AG04449 (cell line): ENCODE measurements at regions not wholly inside any gene's neighbourhood (a gene's known extent, or its start where the extent isn't known, plus 50 kb on each side); places are given as distances from the start of the nearest gene placed in this dataset.

Experiments
- CTCF ChIA-PET: fragments of 350-600 bp; formaldehyde crosslinking; extraction: SDS; loops from one replicate; lab custom pipeline; 2021; ENCODE audit warnings: antibody characterized with exemption; lab: Yijun Ruan, JAX
- POLR2A ChIA-PET: fragments of 400-600, 350-600 bp; formaldehyde crosslinking; extraction: SDS; loops from one replicate; lab custom pipeline; 2020; ENCODE audit warnings: antibody characterized with exemption, inconsistent platforms; lab: Yijun Ruan, JAX
- DNase-seq: peaks from one replicate; pipeline ENCODE4 v3.0.0-alpha.2; 2010; ENCODE audit warnings: low read depth, low spot score
- H3K4me3 ChIP-seq: 2 replicates; pipeline ENCODE4 v1.5.1; 2011; ENCODE audit warnings: low read depth, mild to moderate bottlenecking, control low read depth, low read length
- CTCF ChIP-seq: IDR thresholded peaks from one replicate; pipeline ENCODE4 v1.5.1; 2011; ENCODE audit warnings: mild to moderate bottlenecking, moderate library complexity, low read length, control low read depth, inconsistent platforms; ENCODE audit not compliant: insufficient read depth; ENCODE audit errors: missing control alignments

DNA sequence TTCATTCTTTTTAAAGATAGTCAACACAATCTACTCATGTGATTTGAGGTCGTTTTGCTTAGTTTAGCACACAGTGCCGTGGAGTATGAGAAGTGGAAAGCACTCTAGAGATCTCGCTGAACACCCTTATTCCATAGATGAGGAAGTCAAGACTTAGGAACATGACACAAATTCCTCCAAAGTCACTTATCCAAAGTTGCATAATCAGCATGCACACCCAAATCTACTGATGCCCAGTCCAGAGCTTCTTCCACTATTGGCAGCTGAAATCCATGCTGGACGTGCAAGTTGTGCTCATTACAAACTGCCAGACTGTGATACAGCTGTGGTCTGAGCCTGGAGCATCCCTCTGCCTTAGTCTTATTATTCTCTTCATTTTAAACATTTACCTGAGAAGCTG lies 83.5 kb upstream of the ZNF280D start:
- H3K4me3 ChIP-seq: no peak overlapping the region
- no peak for TF ChIP-seq CTCF
- DNase-seq: no peak
- CTCF ChIA-PET: interaction anchor here (1.1 kb wide), 1 partner anchor 325 kb away, joined by 5 read pairs; no protein-coding TSS in a partner anchor
- POLR2A ChIA-PET: no interaction called here

- ChIA-PET CTCF (no interaction called here), POLR2A (no interaction called here)
- H3K4me3 ChIP-seq: no peak overlapping the region
- no peak for DNase-seq
- TF ChIP-seq CTCF: no peak
These were observed 81.9 kb upstream of the ZNF280D start for GRCh38 chr15:56815247-56815646.

DNA sequence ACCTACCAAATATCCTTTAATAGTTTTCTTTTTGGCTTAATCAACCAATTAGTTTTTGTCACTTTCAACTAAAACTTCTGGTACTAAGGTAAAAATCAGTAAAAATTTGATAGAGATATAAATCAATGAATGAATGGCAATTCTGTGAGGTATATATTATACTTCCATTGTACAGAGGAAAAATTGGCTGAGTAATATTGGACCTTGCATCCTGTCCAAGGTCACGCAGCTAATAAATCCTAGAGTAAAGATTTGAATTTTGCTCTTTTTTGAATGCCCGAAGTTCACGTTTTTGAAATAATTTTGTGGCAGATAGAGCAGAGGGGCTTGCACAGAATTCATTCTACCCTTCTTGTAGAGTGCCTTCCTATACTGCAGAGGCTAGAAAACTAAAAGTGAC lies 81.1 kb upstream of the ZNF280D start:
- CTCF ChIA-PET: interaction anchor here (1.1 kb wide), 1 partner anchor 7 kb away, joined by 4 read pairs; no protein-coding TSS in a partner anchor
- no peak overlapping the region for H3K4me3 ChIP-seq
- POLR2A ChIA-PET: interaction anchor here (0.5 kb wide), 1 partner anchor 94 kb away, joined by 4 read pairs; no protein-coding TSS in a partner anchor

GRCh38 chr15:56813995-56814394 lies 80.7 kb upstream of the ZNF280D start:
- TF ChIP-seq CTCF: no peak
- POLR2A ChIA-PET: no interaction called here
- H3K4me3 ChIP-seq: no peak overlapping the region
- no peak for DNase-seq
- CTCF ChIA-PET: interaction anchor here (1.1 to 1.5 kb wide), 2 partner anchors 8 to 9 kb away, joined by 3 to 4 read pairs; no protein-coding TSS in a partner anchor

More for the DNA sequence above, 81.1 kb upstream of the ZNF280D start:
- DNase-seq: no peak
- no peak for TF ChIP-seq CTCF

DNA sequence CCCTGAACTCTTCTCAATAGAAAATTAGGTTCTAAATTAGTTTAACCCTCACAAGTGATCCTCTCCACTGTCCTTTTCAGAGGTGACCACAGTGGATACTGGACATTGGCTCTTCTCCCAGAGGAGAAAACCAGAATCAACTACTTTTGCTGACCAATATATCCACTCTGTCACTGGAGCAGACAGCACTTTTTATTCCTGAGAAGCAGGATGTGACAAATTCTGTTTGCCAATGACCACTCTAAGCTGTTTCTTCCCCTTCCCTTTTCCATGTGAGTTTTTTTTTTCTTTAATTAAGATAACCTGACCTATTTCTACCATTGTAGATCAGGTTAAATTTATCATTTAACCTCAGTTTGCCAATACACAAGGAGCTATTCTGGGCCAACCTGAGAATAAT lies 79.7 kb upstream of the ZNF280D start:
- H3K4me3 ChIP-seq: no peak overlapping the region
- DNase-seq: no peak
- ChIA-PET POLR2A (no interaction called here), CTCF (interaction anchor here (0.5 to 1.5 kb wide), 4 partner anchors 8 to 715 kb away, joined by 3 to 4 read pairs (median 3); no protein-coding TSS in a partner anchor)
- no peak for TF ChIP-seq CTCF

DNA sequence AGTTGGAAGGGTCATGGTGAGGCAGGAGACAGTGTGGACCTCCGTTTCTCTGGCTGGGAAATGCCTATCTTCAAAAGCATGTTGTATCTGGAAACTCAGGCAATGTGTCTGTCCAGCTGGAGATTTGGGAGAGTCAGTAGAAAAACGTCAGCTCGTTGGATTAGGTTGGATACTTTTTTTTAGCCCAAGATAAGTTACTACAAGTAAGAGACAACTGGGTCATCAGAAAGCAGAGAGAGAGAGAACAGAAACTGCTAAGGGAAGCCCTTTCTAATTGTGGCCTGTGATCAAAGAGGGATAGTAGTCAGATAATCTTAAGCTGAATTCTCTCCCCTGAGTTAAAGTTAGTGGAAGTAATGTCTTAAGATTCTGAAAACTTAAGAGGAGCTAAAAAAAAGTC lies 78.9 kb upstream of the ZNF280D start:
- TF ChIP-seq CTCF: no peak
- ChIA-PET CTCF (interaction anchor here (0.8 to 1.5 kb wide), 4 partner anchors 8 to 11 kb away, joined by 3 to 5 read pairs (median 3); no protein-coding TSS in a partner anchor), POLR2A (no interaction called here)
- DNase-seq: no peak
- H3K4me3 ChIP-seq: no peak overlapping the region
